ENCODE measurements at regions not wholly inside any gene's neighbourhood (a gene's known extent, or its start where the extent isn't known, plus 50 kb on each side); places are given as distances from the start of the nearest gene placed in this dataset.

DNA sequence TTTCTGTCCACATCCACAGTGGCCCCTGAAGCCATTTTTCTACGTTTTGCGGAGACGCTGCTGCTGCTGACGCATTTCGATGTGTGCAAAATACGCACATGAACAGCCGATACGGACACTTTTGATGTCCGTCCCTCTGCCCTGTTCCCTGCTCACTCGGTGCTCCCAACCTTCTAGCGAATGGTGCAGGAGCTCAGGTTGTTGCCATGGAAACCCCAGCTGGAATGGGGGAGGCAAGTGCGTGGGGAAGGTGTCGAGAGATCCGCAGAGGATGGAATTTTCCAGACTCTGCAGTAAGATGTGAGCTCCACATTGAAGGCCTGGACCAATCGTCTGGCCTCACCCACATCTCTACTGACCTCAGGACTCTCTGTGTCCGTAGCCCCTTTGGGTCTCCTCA, 109.2 kb upstream of the USP29 start:
- H3K27me3 Mint-ChIP-seq (ENCODE audit: insufficient read depth, low read depth), result peaks cover 2% of the 10 kb centered on the region
- Histone ChIP-seq H3K4me1 (no peaks in the 10 kb centered on the region), H3K9me3 (ENCODE audit: low read depth) (no peaks in the 10 kb centered on the region), H3K27ac (no peak overlapping the region), H3K4me3 (no peak overlapping the region), H3K79me2 (ENCODE audit: low read depth) (no peaks in the 10 kb centered on the region), H3F3A (ENCODE audit: low read depth) (no peaks in the 10 kb centered on the region), H3K27me3 (no peaks in the 10 kb centered on the region), H3K9ac (no peak overlapping the region), H3K36me3 (no peaks in the 10 kb centered on the region), H3K4me2 (no peak overlapping the region), H4K20me1 (ENCODE audit: low read depth) (no peaks in the 10 kb centered on the region), H2AFZ (replicated peaks) (no peak overlapping the region)
- no peak overlapping the region for H3K27ac Mint-ChIP-seq
- H3K36me3 Mint-ChIP-seq, result no peaks in the 10 kb centered on the region
- TF ChIP-seq EZH2 (IDR thresholded peaks at IDR 0.05) (no peak), EZH2phosphoT487 (IDR thresholded peaks at IDR 0.05) (no peak)
- TF ChIP-seq, protein P1, sequence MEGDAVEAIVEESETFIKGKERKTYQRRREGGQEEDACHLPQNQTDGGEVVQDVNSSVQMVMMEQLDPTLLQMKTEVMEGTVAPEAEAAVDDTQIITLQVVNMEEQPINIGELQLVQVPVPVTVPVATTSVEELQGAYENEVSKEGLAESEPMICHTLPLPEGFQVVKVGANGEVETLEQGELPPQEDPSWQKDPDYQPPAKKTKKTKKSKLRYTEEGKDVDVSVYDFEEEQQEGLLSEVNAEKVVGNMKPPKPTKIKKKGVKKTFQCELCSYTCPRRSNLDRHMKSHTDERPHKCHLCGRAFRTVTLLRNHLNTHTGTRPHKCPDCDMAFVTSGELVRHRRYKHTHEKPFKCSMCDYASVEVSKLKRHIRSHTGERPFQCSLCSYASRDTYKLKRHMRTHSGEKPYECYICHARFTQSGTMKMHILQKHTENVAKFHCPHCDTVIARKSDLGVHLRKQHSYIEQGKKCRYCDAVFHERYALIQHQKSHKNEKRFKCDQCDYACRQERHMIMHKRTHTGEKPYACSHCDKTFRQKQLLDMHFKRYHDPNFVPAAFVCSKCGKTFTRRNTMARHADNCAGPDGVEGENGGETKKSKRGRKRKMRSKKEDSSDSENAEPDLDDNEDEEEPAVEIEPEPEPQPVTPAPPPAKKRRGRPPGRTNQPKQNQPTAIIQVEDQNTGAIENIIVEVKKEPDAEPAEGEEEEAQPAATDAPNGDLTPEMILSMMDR (IDR thresholded peaks at IDR 0.05), result no peak
- DNase-seq (ENCODE audit: low spot score), result no peak
- no peak overlapping the region for H3K4me3 Mint-ChIP-seq
- H3K4me1 Mint-ChIP-seq, result no peaks in the 10 kb centered on the region
- peaks cover 67% of the 10 kb centered on the region for H3K9me3 Mint-ChIP-seq

DNA sequence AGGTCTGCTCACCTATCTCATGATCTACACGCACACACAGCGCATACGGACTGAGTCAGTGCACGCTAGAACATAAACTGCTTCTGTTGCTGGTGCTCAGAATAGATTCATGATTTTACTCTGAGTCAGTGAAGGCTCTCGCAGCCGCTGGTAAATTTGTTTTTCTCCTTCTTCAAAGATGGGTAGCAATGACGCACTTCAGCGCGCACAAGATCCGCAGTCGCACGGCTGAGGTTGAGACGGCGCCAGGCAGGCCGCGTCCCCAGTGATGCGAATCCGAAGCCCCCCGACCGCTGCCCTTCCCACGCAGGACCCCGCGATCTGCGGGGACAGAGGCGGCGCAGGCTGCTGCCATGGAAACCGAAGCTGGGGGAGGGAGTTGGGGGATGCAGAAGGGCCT, 103.7 kb upstream of the USP29 start:
- Histone ChIP-seq H3K9ac (no peak overlapping the region), H3K27ac (no peak overlapping the region), H4K20me1 (ENCODE audit: low read depth) (no peaks in the 10 kb centered on the region), H3K4me3 (no peak overlapping the region), H3K4me1 (no peaks in the 10 kb centered on the region), H3K9me3 (ENCODE audit: low read depth) (peaks cover 4% of the 10 kb centered on the region), H3K4me2 (no peak overlapping the region), H3F3A (ENCODE audit: low read depth) (no peaks in the 10 kb centered on the region), H3K27me3 (no peaks in the 10 kb centered on the region), H3K79me2 (ENCODE audit: low read depth) (no peaks in the 10 kb centered on the region), H3K36me3 (no peaks in the 10 kb centered on the region), H2AFZ (replicated peaks) (no peak overlapping the region)
- Mint-ChIP-seq H3K4me3 (no peak overlapping the region), H3K36me3 (no peaks in the 10 kb centered on the region), H3K9me3 (peaks cover 51% of the 10 kb centered on the region), H3K27me3 (ENCODE audit: insufficient read depth, low read depth) (peaks cover under 1% of the 10 kb centered on the region), H3K27ac (no peak overlapping the region), H3K4me1 (no peaks in the 10 kb centered on the region)
- no peak for TF ChIP-seq EZH2 (IDR thresholded peaks at IDR 0.05)
- no peak for TF ChIP-seq EZH2phosphoT487 (IDR thresholded peaks at IDR 0.05)
- TF ChIP-seq, protein P1 (IDR thresholded peaks at IDR 0.05), result no peak
- DNase-seq (ENCODE audit: low spot score), result no peak

DNA sequence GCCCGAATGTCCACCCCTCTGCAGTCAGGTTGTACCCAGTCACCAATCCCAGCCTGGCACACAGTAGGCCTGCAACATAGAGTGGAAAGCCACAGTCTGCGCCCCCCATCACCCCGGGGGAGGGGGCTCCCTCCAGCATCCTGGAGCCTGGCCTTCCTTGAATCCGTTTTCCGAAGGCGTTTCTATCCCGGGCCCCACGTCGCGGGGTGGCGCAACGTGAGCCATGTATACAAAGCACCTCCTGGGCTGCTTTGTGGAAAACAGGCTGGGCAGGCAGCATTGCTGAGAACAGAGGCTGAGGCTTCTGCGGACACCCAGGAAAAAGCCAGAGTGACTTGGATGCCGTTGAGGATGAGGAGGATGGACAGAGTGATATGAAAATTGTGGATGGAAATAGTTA, 103.3 kb upstream of the USP29 start:
- no peaks in the 10 kb centered on the region for H4K20me1 ChIP-seq (ENCODE audit: low read depth)
- no peaks in the 10 kb centered on the region for H3K27me3 ChIP-seq
- no peak overlapping the region for H3K27ac ChIP-seq
- no peaks in the 10 kb centered on the region for H3K79me2 ChIP-seq (ENCODE audit: low read depth)
- Mint-ChIP-seq H3K4me3 (no peak overlapping the region), H3K27me3 (ENCODE audit: insufficient read depth, low read depth) (no peaks in the 10 kb centered on the region), H3K36me3 (no peaks in the 10 kb centered on the region), H3K4me1 (no peaks in the 10 kb centered on the region), H3K9me3 (peaks cover 52% of the 10 kb centered on the region), H3K27ac (no peak overlapping the region)
- H3K4me1 ChIP-seq, result no peaks in the 10 kb centered on the region
- peaks cover 4% of the 10 kb centered on the region for H3K9me3 ChIP-seq (ENCODE audit: low read depth)
- no peak overlapping the region for H3K4me2 ChIP-seq
- TF ChIP-seq EZH2phosphoT487 (IDR thresholded peaks at IDR 0.05) (no peak), EZH2 (IDR thresholded peaks at IDR 0.05) (no peak)
- TF ChIP-seq, protein P1 (IDR thresholded peaks at IDR 0.05), result no peak
- no peak overlapping the region for H3K4me3 ChIP-seq
- no peaks in the 10 kb centered on the region for H3F3A ChIP-seq (ENCODE audit: low read depth)
- no peak overlapping the region for H2AFZ ChIP-seq (replicated peaks)
- no peaks in the 10 kb centered on the region for H3K36me3 ChIP-seq
- no peak for DNase-seq (ENCODE audit: low spot score)
- H3K9ac ChIP-seq, result no peak overlapping the region
